SK-N-SH (cell line): ENCODE measurements at regions not wholly inside any gene's neighbourhood (a gene's known extent, or its start where the extent isn't known, plus 50 kb on each side); places are given as distances from the start of the nearest gene placed in this dataset.

Source experiments
- EP300 ChIP-seq, 2 experiments: IDR thresholded peaks; 2 replicates each; pipeline versions ENCODE4 v1.4.0 to v1.6.1; 2012; ENCODE audit warnings: borderline replicate concordance in 1 of 2, low read depth in 1 of 2, low read length in 1 of 2
- IRF3 ChIP-seq: fragments of 150-350 bp; IDR thresholded peaks from 2 replicates; pipeline ENCODE4 v1.6.1; 2016; ENCODE audit warnings: mild to moderate bottlenecking, low read depth, low read length
- RAD21 ChIP-seq: IDR thresholded peaks from 2 replicates; pipeline ENCODE4 v1.6.1; 2012; ENCODE audit warnings: mild to moderate bottlenecking, low read length
- TAF1 ChIP-seq: IDR thresholded peaks from 2 replicates; pipeline ENCODE4 v1.6.1; 2012; ENCODE audit warnings: low read depth, mild to moderate bottlenecking, low read length, moderate library complexity, borderline replicate concordance
- TCF12 ChIP-seq: IDR thresholded peaks from 2 replicates; pipeline ENCODE4 v1.4.0; 2012
- USF1 ChIP-seq: IDR thresholded peaks from 2 replicates; pipeline ENCODE4 v1.4.0; 2012; ENCODE audit warnings: low read depth, borderline replicate concordance
- USF2 ChIP-seq: fragments of 150-350 bp; IDR thresholded peaks from 2 replicates; pipeline ENCODE4 v1.6.1; 2017; ENCODE audit warnings: antibody characterized with exemption, low read length, low read depth, borderline replicate concordance
- TF ChIP-seq, protein P1 (sequence below): fragments of 200-600 bp; sonication (generic); IDR thresholded peaks from 2 replicates; pipeline ENCODE4 v1.6.1; 2017; ENCODE audit warnings: antibody characterized with exemption, mild to moderate bottlenecking, moderate library complexity
- TF ChIP-seq, protein P2 (sequence below): IDR thresholded peaks from 2 replicates; pipeline ENCODE4 v1.4.0; 2012; ENCODE audit warnings: low read depth

DNA sequence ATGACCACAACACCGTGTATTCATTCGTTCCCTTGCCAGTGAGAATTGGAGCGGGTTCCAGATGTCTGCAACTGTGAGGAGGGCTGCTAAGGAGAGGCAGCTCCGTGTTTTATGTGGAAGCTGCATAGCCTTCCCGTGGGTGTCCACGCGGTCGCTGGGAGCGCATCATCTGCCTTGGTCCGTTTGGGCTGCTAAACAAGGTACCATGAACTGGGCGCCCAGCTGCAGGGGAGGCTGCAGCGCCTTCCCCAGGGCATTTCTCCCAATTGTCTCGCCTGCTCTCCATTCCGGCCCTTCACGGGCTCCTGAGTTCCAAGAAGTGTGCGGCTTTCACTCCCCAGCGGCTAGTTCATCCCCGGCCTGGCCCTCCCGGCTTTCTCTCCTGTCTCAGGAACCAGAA lies 1446.4 kb downstream of the TBC1D22A start:
- TF ChIP-seq, protein P1, sequence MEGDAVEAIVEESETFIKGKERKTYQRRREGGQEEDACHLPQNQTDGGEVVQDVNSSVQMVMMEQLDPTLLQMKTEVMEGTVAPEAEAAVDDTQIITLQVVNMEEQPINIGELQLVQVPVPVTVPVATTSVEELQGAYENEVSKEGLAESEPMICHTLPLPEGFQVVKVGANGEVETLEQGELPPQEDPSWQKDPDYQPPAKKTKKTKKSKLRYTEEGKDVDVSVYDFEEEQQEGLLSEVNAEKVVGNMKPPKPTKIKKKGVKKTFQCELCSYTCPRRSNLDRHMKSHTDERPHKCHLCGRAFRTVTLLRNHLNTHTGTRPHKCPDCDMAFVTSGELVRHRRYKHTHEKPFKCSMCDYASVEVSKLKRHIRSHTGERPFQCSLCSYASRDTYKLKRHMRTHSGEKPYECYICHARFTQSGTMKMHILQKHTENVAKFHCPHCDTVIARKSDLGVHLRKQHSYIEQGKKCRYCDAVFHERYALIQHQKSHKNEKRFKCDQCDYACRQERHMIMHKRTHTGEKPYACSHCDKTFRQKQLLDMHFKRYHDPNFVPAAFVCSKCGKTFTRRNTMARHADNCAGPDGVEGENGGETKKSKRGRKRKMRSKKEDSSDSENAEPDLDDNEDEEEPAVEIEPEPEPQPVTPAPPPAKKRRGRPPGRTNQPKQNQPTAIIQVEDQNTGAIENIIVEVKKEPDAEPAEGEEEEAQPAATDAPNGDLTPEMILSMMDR = no peak
- TF ChIP-seq USF1 (no peak), TAF1 (no peak), RAD21 (no peak), TCF12 (no peak), IRF3 (no peak), EP300 (IDR thresholded peaks at IDR 0.05; ENCODE audit: borderline replicate concordance in 1 of 2, low read depth in 1 of 2, low read length in 1 of 2) (no peak), USF2 (no peak)
- TF ChIP-seq, protein P2, sequence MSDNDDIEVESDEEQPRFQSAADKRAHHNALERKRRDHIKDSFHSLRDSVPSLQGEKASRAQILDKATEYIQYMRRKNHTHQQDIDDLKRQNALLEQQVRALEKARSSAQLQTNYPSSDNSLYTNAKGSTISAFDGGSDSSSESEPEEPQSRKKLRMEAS = no peak
